ENCODE measurements at regions not wholly inside any gene's neighbourhood (a gene's known extent, or its start where the extent isn't known, plus 50 kb on each side); places are given as distances from the start of the nearest gene placed in this dataset.

DNA sequence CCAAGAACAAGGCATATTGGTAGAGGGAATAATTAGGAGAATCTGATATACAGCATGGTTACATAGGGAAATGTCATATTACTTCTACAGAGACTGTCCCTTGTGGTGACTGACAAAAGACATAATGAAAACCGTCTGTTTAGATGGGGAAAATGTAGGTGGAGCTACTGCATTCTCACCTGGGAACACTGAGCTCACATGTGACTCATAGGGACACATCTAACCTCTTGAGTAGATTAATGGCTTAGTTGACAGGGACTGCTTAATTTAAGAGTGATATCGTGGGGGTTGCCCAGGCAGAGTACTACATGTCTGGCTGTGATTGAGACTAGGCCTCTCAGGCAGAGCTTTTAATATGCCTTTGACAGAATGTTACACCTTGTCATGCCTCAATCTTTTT lies 235.3 kb upstream of the ZFP64 start:
- H3K9me3 Mint-ChIP-seq: peaks cover 5 to 15% (median 10%) of the 10 kb centered on the region in 7 donors
- intact Hi-C loops (cut with micrococcal nuclease): no loop called here
- no peak for DNase-seq
- no peaks in the 10 kb centered on the region for H3K36me3 Mint-ChIP-seq
- H3K4me3 ChIP-seq (replicated peaks in 1 of 3; ENCODE audit: low read depth in 2 of 3, low read length in 3 of 3): no peak overlapping the region
- no peaks in the 10 kb centered on the region for H4K20me1 ChIP-seq (ENCODE audit: insufficient read depth, low read length)
- H3K4me3 Mint-ChIP-seq: no peak overlapping the region
- no peak overlapping the region for H3K9ac ChIP-seq (ENCODE audit: insufficient read depth, low read length, poor library complexity, severe bottlenecking)
- H3K4me1 Mint-ChIP-seq: peaks cover 4% of the 10 kb centered on the region
- H3K4me1 ChIP-seq (ENCODE audit: control insufficient read depth in 1 of 2, insufficient read depth in 2 of 2, low read length in 2 of 2): no peaks in the 10 kb centered on the region
- TF ChIP-seq, protein P1, sequence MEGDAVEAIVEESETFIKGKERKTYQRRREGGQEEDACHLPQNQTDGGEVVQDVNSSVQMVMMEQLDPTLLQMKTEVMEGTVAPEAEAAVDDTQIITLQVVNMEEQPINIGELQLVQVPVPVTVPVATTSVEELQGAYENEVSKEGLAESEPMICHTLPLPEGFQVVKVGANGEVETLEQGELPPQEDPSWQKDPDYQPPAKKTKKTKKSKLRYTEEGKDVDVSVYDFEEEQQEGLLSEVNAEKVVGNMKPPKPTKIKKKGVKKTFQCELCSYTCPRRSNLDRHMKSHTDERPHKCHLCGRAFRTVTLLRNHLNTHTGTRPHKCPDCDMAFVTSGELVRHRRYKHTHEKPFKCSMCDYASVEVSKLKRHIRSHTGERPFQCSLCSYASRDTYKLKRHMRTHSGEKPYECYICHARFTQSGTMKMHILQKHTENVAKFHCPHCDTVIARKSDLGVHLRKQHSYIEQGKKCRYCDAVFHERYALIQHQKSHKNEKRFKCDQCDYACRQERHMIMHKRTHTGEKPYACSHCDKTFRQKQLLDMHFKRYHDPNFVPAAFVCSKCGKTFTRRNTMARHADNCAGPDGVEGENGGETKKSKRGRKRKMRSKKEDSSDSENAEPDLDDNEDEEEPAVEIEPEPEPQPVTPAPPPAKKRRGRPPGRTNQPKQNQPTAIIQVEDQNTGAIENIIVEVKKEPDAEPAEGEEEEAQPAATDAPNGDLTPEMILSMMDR (IDR thresholded peaks at IDR 0.05): no peak
- H3K27me3 ChIP-seq (ENCODE audit: control insufficient read depth in 2 of 2, insufficient read depth in 2 of 2, low read length in 2 of 2): no peaks in the 10 kb centered on the region
- no peaks in the 10 kb centered on the region for H3K36me3 ChIP-seq (replicated peaks in 1 of 2; ENCODE audit: control insufficient read depth in 1 of 2, insufficient read depth in 2 of 2, low read length in 2 of 2)
- peaks cover 6 to 12% of the 10 kb centered on the region in 2 donors for H3K9me3 ChIP-seq (replicated peaks in 1 of 2; ENCODE audit: control insufficient read depth in 1 of 2, insufficient read depth in 1 of 2, low read length in 2 of 2)
- no peak overlapping the region for H3K27ac Mint-ChIP-seq
- no peaks in the 10 kb centered on the region for H3K79me2 ChIP-seq (ENCODE audit: insufficient read depth, low read length)
- H3K27me3 Mint-ChIP-seq (ENCODE audit: low read depth in 3 of 3): peaks cover 1 to 21% (median 13%) of the 10 kb centered on the region in 3 donors
- no peak overlapping the region for H3K27ac ChIP-seq (ENCODE audit: low read depth in 1 of 2, low read length in 2 of 2)
- H3K4me2 ChIP-seq (replicated peaks; ENCODE audit: extremely low read depth, low read length, poor library complexity, severe bottlenecking): no peak overlapping the region
- no peak overlapping the region for H2AFZ ChIP-seq (ENCODE audit: insufficient read depth, low read depth, low read length, poor library complexity, severe bottlenecking)
- WGBS (ENCODE audit: insufficient coverage): 86% methylated on average over 1 of the region's 2 CpGs

DNA sequence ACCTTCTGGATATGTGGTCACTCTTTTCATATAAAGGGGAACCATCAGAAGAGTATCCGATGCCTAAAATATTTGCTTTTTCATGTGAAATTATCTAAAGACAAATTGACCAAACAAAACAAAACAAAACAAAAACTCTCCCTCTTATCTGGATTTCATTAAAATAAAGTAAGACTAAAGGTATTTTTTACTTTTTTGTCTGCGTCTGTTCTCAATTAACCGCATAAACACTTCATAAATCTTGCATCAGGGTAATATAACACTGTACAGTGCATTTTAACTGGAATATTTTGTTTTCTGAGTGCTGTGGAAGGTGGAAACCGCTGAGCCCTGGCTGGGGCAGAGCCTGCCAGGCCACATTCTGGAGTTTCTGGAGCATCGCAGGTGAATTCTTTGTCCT lies 234.1 kb upstream of the ZFP64 start:
- H3K27me3 Mint-ChIP-seq (ENCODE audit: low read depth in 3 of 3): peaks cover 1 to 20% (median 13%) of the 10 kb centered on the region in 3 donors

More for the DNA sequence above, 234.1 kb upstream of the ZFP64 start:
- Histone ChIP-seq H3K4me3 (replicated peaks in 1 of 3; ENCODE audit: low read depth in 2 of 3, low read length in 3 of 3) (no peak overlapping the region), H3K4me2 (replicated peaks; ENCODE audit: extremely low read depth, low read length, poor library complexity, severe bottlenecking) (no peak overlapping the region), H2AFZ (ENCODE audit: insufficient read depth, low read depth, low read length, poor library complexity, severe bottlenecking) (no peak overlapping the region), H3K9me3 (replicated peaks in 1 of 2; ENCODE audit: control insufficient read depth in 1 of 2, insufficient read depth in 1 of 2, low read length in 2 of 2) (peaks cover 0 to 3% of the 10 kb centered on the region in 2 donors), H3K4me1 (ENCODE audit: control insufficient read depth in 1 of 2, insufficient read depth in 2 of 2, low read length in 2 of 2) (no peaks in the 10 kb centered on the region), H3K27me3 (ENCODE audit: control insufficient read depth in 2 of 2, insufficient read depth in 2 of 2, low read length in 2 of 2) (no peaks in the 10 kb centered on the region), H4K20me1 (ENCODE audit: insufficient read depth, low read length) (no peaks in the 10 kb centered on the region), H3K27ac (ENCODE audit: low read depth in 1 of 2, low read length in 2 of 2) (no peak overlapping the region), H3K79me2 (ENCODE audit: insufficient read depth, low read length) (no peaks in the 10 kb centered on the region), H3K36me3 (replicated peaks in 1 of 2; ENCODE audit: control insufficient read depth in 1 of 2, insufficient read depth in 2 of 2, low read length in 2 of 2) (no peaks in the 10 kb centered on the region), H3K9ac (ENCODE audit: insufficient read depth, low read length, poor library complexity, severe bottlenecking) (no peak overlapping the region)
- WGBS (ENCODE audit: insufficient coverage): 100% methylated on average over 1 of the region's 5 CpGs
- Mint-ChIP-seq H3K4me1 (peaks cover 4% of the 10 kb centered on the region), H3K4me3 (no peak overlapping the region), H3K27ac (peak overlapping the region in 2 of 7 donors; percentile 32 to 62), H3K36me3 (no peaks in the 10 kb centered on the region), H3K9me3 (peaks cover under 1 to 15% (median 4%) of the 10 kb centered on the region in 7 donors)
- TF ChIP-seq, protein P1 (IDR thresholded peaks at IDR 0.05): no peak
- DNase-seq: no peak
- intact Hi-C loops (cut with micrococcal nuclease): no loop called here

All from CD14-positive monocyte (primary cell).